Fibroblast of skin of back (primary cell): ENCODE measurements at regions not wholly inside any gene's neighbourhood (a gene's known extent, or its start where the extent isn't known, plus 50 kb on each side); places are given as distances from the start of the nearest gene placed in this dataset.

Experiments
- DNase-seq: peaks from one replicate; pipeline ENCODE4 v3.0.0-alpha.2; 2013

- DNase-seq, result peak; percentile 25
Observed at GRCh38 chr9:28215536-28216299, 642.4 kb upstream of the C9orf72 start.

- no peak for DNase-seq
Observed at GRCh38 chr9:28232686-28233085, 659.4 kb upstream of the C9orf72 start.

GRCh38 chr9:28234133-28234893 lies 661.0 kb upstream of the C9orf72 start:
- DNase-seq, result peak; percentile 58

GRCh38 chr9:28234894-28235277 lies 661.6 kb upstream of the C9orf72 start:
- DNase-seq, result peak; percentile 89

GRCh38 chr9:28249424-28249823 lies 676.1 kb upstream of the C9orf72 start:
- DNase-seq, result no peak

GRCh38 chr9:28255174-28255573 lies 681.9 kb upstream of the C9orf72 start:
- no peak for DNase-seq

GRCh38 chr9:28260330-28260729 lies 687.0 kb upstream of the C9orf72 start:
- no peak for DNase-seq

- peak; percentile 78 for DNase-seq
Observed at GRCh38 chr9:28264368-28264767, 691.1 kb upstream of the C9orf72 start.

- DNase-seq, result no peak
Observed at GRCh38 chr9:28267351-28267750, 694.1 kb upstream of the C9orf72 start.

- DNase-seq, result no peak
Observed at GRCh38 chr9:28270156-28270555, 696.9 kb upstream of the C9orf72 start.

- DNase-seq, result no peak
Observed at GRCh38 chr9:28272127-28272526, 698.8 kb upstream of the C9orf72 start.

- DNase-seq, result no peak
Observed at GRCh38 chr9:28287455-28287854, 714.2 kb upstream of the C9orf72 start.

- no peak for DNase-seq
Observed at GRCh38 chr9:28289746-28290145, 716.5 kb upstream of the C9orf72 start.

GRCh38 chr9:28293369-28294090 lies 720.2 kb upstream of the C9orf72 start:
- DNase-seq, result no peak

- peak; percentile 83 for DNase-seq
Observed at GRCh38 chr9:28301281-28301680, 728.0 kb upstream of the C9orf72 start.

- DNase-seq, result no peak
Observed at GRCh38 chr9:28317745-28318144, 744.5 kb upstream of the C9orf72 start.

GRCh38 chr9:28318515-28318914 lies 745.2 kb upstream of the C9orf72 start:
- no peak for DNase-seq

- no peak for DNase-seq
Observed at GRCh38 chr9:28319981-28320380, 746.7 kb upstream of the C9orf72 start.

GRCh38 chr9:28320616-28321015 lies 747.3 kb upstream of the C9orf72 start:
- DNase-seq, result no peak

GRCh38 chr9:28329323-28329722 lies 756.0 kb upstream of the C9orf72 start:
- DNase-seq, result no peak

GRCh38 chr9:28332648-28333047 lies 759.4 kb upstream of the C9orf72 start:
- no peak for DNase-seq

- DNase-seq, result no peak
Observed at GRCh38 chr9:28341913-28342312, 768.6 kb upstream of the C9orf72 start.

GRCh38 chr9:28342815-28343338 lies 769.6 kb upstream of the C9orf72 start:
- no peak for DNase-seq
